ENCODE measurements at regions not wholly inside any gene's neighbourhood (a gene's known extent, or its start where the extent isn't known, plus 50 kb on each side); places are given as distances from the start of the nearest gene placed in this dataset.

DNA sequence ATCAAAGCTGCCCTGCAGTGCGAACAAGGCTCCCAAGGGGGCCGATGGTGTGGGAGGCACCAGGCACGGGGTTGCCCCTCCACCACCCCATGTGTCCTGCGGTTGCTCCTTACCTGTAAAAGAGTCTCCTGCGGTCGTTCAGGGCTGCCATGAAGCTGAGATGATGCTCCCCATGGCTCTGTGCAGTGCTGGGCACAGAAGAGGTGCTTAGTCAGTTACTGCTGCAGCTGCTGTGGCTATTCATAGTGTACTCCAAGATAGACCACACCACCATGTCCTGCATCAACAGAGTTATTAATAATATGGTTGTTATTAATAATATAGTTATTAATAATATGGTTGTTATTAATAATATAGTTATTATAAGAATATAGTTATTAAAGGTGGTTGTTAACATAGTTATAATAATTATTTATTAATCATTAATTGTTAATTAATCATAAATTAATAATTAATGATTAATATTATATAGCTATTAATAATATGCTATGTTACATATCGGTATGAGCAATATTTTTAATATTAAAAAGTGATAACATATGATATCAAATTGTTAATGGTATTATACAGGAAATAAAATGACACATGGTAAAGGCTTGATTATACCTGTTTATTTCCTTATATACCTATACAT, 97.0 kb upstream of the PFKP start:
- no peak overlapping the region for H3K27ac ChIP-seq
- H3K36me3 ChIP-seq, result no peaks in the 10 kb centered on the region
- no peak for TF ChIP-seq POLR2A (IDR thresholded peaks at IDR 0.05)
- no peak for TF ChIP-seq EP300 (IDR thresholded peaks at IDR 0.05)
- TF ChIP-seq POLR2AphosphoS5 (IDR thresholded peaks at IDR 0.05), result no peak
- TF ChIP-seq, protein P1, sequence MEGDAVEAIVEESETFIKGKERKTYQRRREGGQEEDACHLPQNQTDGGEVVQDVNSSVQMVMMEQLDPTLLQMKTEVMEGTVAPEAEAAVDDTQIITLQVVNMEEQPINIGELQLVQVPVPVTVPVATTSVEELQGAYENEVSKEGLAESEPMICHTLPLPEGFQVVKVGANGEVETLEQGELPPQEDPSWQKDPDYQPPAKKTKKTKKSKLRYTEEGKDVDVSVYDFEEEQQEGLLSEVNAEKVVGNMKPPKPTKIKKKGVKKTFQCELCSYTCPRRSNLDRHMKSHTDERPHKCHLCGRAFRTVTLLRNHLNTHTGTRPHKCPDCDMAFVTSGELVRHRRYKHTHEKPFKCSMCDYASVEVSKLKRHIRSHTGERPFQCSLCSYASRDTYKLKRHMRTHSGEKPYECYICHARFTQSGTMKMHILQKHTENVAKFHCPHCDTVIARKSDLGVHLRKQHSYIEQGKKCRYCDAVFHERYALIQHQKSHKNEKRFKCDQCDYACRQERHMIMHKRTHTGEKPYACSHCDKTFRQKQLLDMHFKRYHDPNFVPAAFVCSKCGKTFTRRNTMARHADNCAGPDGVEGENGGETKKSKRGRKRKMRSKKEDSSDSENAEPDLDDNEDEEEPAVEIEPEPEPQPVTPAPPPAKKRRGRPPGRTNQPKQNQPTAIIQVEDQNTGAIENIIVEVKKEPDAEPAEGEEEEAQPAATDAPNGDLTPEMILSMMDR (IDR thresholded peaks at IDR 0.05), result no peak
- peaks cover 0 to 3% (median 0%) of the 10 kb centered on the region in 3 donors for H3K27me3 ChIP-seq
- intact Hi-C loops (cut with DNase I), result no loop called here
- DNase-seq, result no peak
- no peaks in the 10 kb centered on the region for H3K9me3 ChIP-seq
- no peak overlapping the region for H3K4me3 ChIP-seq
- WGBS, 2 donors, result 82 to 83% methylated on average over 7 of the region's 7 CpGs
- H3K4me1 ChIP-seq, result no peaks in the 10 kb centered on the region

DNA sequence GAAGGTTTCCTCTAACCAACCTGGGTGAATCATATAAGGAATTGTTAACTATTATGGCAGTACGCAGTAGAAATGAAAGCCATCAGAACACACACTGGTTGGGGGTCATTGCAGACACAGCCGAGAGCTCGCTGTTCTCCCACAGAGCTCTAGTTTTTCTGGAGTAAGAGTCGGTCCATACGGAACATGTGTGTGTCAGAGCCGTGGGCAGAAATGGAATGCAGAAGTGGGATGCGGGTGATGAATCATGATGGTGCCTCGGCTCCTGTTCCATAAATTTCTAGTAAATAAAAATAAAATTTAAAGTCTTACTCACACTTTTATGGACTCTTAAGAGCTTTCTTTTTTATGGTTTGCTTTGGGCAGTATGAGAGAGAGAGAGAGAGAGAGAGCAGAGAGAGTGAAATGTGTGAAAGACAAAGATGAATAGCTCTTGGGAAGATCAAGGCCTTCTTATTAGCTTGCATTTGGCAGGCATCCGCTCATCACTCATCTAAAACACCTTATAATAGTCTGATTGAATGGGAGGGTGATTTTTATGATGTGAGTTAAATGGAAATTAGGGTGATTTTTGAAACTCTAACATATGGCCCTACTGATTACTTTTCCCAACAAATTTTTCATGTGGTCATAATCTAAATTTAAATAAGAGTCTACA, 98.8 kb upstream of the PFKP start:
- TF ChIP-seq POLR2AphosphoS5 (IDR thresholded peaks at IDR 0.05) (no peak), EP300 (IDR thresholded peaks at IDR 0.05) (no peak), POLR2A (IDR thresholded peaks at IDR 0.05) (no peak)
- TF ChIP-seq, protein P1 (IDR thresholded peaks at IDR 0.05), result no peak
- Histone ChIP-seq H3K4me1 (no peaks in the 10 kb centered on the region), H3K4me3 (no peak overlapping the region), H3K36me3 (no peaks in the 10 kb centered on the region), H3K27me3 (peaks cover 0 to 3% (median 0%) of the 10 kb centered on the region in 3 donors), H3K27ac (no peak overlapping the region), H3K9me3 (no peaks in the 10 kb centered on the region)
- intact Hi-C loops (cut with DNase I), result no loop called here
- no peak for DNase-seq
- WGBS, 2 donors, result 82% methylated on average over 9 of the region's 9 CpGs

DNA sequence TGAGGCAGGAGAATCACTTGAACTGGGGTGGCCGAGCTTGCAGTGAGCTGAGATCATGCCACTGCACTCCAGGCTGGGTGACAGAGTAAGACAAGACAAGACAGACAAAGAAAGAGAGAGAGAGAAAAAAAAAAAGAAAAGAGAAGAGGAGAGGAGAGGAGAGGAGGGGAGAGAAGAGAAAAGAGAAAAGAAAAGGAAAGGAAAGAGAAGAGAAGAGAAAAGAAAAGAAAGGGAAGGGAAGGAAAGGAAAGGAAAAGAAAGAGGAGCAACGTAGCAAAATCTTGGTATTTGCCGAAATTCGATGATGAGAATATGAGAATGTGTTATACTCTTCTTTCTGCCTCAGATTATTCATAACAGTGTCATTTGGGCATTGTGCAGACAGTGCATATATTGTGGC, 101.2 kb upstream of the PFKP start:
- Histone ChIP-seq H3K9me3 (no peaks in the 10 kb centered on the region), H3K27me3 (peaks cover 0 to 3% (median 0%) of the 10 kb centered on the region in 3 donors), H3K4me1 (no peaks in the 10 kb centered on the region), H3K27ac (no peak overlapping the region), H3K36me3 (no peaks in the 10 kb centered on the region), H3K4me3 (no peak overlapping the region)
- no peak for DNase-seq
- TF ChIP-seq EP300 (IDR thresholded peaks at IDR 0.05), result no peak
- TF ChIP-seq POLR2AphosphoS5 (IDR thresholded peaks at IDR 0.05), result no peak
- no peak for TF ChIP-seq POLR2A (IDR thresholded peaks at IDR 0.05)
- TF ChIP-seq, protein P1 (IDR thresholded peaks at IDR 0.05), result no peak
- intact Hi-C loops (cut with DNase I), result no loop called here
- WGBS, 2 donors, result 76 to 80% methylated on average over 4 of the region's 4 CpGs

DNA sequence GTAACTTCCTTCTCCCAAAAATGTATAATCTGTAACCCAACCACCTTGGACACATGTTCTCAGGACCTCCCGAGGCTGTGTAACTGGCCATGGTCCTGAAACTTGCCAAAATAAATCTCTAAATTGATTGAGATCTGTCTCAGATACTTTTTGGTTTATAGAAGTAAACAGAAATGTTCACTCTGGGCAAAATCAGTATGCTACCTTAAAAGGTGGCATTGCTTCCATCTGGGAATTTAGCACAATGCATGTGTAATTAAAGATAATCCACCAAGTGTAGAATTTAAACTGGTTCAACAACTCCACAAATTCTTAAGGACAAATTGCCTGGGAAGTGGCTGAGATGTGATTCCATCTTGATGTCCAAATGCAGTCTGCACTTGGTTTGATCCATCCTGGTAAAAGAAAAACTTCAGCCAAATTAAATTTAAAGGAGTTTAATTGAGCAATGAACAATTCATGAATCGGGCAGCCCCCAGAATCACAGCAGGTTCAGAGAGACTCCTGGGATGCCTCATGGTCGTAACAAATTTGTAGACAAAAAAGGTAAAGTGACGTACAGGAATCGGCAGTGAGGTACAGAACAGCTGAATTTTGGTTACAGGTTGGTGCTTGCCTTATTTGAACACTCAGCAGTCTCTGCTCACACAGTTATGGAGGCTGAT, 102.6 kb upstream of the PFKP start:
- intact Hi-C loops (cut with DNase I), result no loop called here
- no peak overlapping the region for H3K4me3 ChIP-seq
- no peak for DNase-seq
- TF ChIP-seq EP300 (IDR thresholded peaks at IDR 0.05), result no peak
- TF ChIP-seq, protein P1 (IDR thresholded peaks at IDR 0.05), result no peak
- no peak for TF ChIP-seq POLR2AphosphoS5 (IDR thresholded peaks at IDR 0.05)
- no peak for TF ChIP-seq POLR2A (IDR thresholded peaks at IDR 0.05)
- 77 to 83% methylated on average over 5 of the region's 5 CpGs for WGBS, 2 donors
- H3K4me1 ChIP-seq, result no peaks in the 10 kb centered on the region
- H3K36me3 ChIP-seq, result no peaks in the 10 kb centered on the region
- H3K27ac ChIP-seq, result no peak overlapping the region
- H3K27me3 ChIP-seq, result peaks cover 0 to 3% (median 0%) of the 10 kb centered on the region in 3 donors
- no peaks in the 10 kb centered on the region for H3K9me3 ChIP-seq

Measured in sigmoid colon (tissue), 6 donors.